ENCODE measurements at regions not wholly inside any gene's neighbourhood (a gene's known extent, or its start where the extent isn't known, plus 50 kb on each side); places are given as distances from the start of the nearest gene placed in this dataset.

DNA sequence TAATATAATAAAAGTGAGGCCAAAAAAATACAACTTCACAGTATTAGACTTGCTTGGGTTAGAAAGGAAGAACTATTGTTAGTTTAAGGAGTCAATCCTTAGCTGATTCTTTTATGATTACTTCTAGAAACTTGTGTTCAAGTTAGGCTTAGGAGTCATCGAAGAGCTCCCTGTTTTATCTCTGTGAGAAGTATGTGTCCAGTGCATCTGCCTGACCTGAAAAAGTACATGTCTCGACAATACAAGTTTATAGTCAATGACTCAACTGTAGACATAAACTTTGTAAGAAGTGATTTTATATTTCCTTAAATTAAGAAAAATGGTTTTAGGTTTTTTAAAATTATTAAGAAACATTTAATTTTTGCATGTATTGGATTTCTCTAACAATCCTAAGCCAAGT is 571.2 kb downstream of the ZEB2 start:
- Histone ChIP-seq H3K9me3 (replicated peaks) (no peaks in the 10 kb centered on the region), H3K27ac (no peak overlapping the region), H3K4me1 (replicated peaks) (peaks cover 17% of the 10 kb centered on the region), H3K27me3 (replicated peaks) (no peaks in the 10 kb centered on the region), H3K36me3 (no peaks in the 10 kb centered on the region), H3K4me3 (no peak overlapping the region)
- DNase-seq (ENCODE audit: low read depth in 1 of 2, low spot score in 2 of 2), result no peak

DNA sequence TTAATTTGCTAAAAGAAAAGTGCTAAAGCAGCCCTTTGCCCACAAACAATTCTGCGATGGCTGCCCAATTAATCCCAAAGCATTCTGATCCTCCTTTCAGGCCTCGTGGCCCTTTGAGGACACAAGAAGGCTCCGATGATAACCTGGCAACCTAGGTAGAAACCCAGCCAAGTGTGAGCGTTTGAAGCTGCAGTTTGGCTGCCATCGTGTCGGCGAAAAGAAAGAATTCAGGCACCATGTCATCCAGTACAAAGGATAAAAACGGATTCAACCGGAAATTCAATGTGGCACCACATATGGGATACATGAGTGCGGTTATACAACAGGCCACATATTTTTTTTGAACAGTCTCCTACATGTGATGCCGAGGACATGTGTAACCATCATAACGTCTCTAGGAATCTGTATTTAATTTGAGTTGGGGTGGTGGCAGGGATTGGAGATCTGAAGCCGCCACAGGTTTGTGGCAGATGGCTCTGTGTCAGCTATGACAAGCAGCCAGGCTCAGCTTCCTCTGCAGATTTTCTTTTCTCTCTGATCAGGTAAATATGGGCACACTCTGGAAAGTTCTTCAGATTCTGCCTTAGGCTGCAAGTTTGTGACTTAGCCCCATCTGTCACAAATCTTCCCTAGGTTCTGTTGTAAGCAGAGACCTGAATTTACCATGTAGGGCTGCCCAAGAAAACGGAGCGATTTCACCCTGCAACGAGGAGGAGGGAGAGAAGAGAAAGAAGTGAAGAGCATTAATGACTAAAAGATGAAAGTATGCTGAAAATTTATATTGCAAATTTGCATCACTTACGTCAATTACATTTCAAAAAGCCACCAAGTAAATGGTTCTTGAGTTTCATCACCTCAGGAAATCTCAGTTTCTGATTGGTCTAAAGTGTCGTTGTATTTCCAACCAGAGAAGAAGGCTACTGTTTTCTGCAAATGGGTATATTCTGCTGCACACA is 573.2 kb downstream of the ZEB2 start:
- H3K36me3 ChIP-seq, result no peaks in the 10 kb centered on the region
- H3K4me3 ChIP-seq, result no peak overlapping the region
- H3K9me3 ChIP-seq (replicated peaks), result no peaks in the 10 kb centered on the region
- DNase-seq (ENCODE audit: low read depth in 1 of 2, low spot score in 2 of 2), result no peak
- no peaks in the 10 kb centered on the region for H3K27me3 ChIP-seq (replicated peaks)
- H3K4me1 ChIP-seq (replicated peaks), result peaks cover 8% of the 10 kb centered on the region
- H3K27ac ChIP-seq, result no peak overlapping the region

DNA sequence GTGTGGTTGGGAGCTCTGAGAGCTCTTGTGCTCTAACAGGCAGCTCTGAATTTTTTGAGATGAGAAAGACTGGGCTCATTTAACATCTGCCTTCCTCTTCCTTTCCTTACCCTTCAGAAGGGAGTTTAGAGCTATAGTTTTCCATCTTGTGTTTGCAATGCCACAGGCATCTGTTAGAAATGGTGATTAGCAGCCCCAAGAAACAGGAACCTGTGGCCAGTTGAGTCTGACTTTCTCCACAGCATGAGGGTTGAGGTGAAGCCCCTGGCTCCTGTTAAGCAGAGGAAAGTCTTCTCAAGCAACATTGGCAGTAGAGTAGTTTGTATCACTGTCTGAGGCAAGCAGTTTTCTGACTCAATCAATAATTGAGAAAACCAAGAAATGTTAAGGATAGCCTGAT is 577.4 kb downstream of the ZEB2 start:
- Histone ChIP-seq H3K36me3 (no peaks in the 10 kb centered on the region), H3K4me1 (replicated peaks) (peaks cover 2% of the 10 kb centered on the region), H3K27me3 (replicated peaks) (no peaks in the 10 kb centered on the region), H3K4me3 (no peak overlapping the region), H3K9me3 (replicated peaks) (no peaks in the 10 kb centered on the region), H3K27ac (no peak overlapping the region)
- no peak for DNase-seq (ENCODE audit: low read depth in 1 of 2, low spot score in 2 of 2)

GRCh38 chr2:143940720-143941119 is 579.2 kb downstream of the ZEB2 start:
- DNase-seq (ENCODE audit: low read depth in 1 of 2, low spot score in 2 of 2), result no peak
- H3K27me3 ChIP-seq (replicated peaks), result no peaks in the 10 kb centered on the region
- no peaks in the 10 kb centered on the region for H3K9me3 ChIP-seq (replicated peaks)

DNA sequence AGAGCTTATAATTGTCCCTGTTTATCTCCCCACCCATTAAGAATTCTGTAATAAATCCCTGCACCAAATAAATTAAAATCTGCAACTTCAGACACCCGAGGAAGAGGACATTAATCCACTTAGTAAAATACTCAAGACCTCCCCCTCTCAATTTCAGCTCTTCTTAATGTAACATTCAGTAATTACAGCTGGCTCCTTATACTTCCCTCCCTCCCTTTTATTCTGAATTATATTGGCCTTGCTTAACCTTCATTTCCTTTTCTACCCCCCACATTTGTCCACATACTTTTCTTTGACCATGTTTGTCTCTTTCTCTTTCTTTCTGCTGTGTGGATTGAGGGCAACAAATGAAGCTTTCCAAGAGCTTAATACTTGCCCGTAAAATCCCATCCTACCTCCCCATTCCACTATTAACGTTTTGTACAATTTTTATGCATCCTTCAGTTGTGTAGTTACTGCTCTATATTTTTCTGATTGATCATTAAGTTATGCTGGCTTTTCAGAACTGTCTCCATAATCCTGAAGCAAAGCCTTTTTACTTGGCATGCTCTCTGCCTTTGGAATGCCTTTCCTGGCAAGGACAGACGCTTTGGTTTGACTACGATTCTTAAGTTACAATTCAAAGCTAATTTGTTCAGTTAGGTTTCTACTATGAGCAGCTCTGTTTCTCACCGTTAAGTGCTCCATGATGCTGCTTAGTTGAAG is 580.1 kb downstream of the ZEB2 start:
- H3K27me3 ChIP-seq (replicated peaks), result no peaks in the 10 kb centered on the region
- no peak overlapping the region for H3K27ac ChIP-seq
- DNase-seq (ENCODE audit: low read depth in 1 of 2, low spot score in 2 of 2), result no peak
- no peaks in the 10 kb centered on the region for H3K9me3 ChIP-seq (replicated peaks)
- no peak overlapping the region for H3K4me3 ChIP-seq
- H3K36me3 ChIP-seq, result no peaks in the 10 kb centered on the region
- H3K4me1 ChIP-seq (replicated peaks), result peaks cover 14% of the 10 kb centered on the region

More at GRCh38 chr2:143940720-143941119, 579.2 kb downstream of the ZEB2 start:
- Histone ChIP-seq H3K4me1 (replicated peaks) (peaks cover 11% of the 10 kb centered on the region), H3K36me3 (no peaks in the 10 kb centered on the region), H3K27ac (no peak overlapping the region), H3K4me3 (no peak overlapping the region)

DNA sequence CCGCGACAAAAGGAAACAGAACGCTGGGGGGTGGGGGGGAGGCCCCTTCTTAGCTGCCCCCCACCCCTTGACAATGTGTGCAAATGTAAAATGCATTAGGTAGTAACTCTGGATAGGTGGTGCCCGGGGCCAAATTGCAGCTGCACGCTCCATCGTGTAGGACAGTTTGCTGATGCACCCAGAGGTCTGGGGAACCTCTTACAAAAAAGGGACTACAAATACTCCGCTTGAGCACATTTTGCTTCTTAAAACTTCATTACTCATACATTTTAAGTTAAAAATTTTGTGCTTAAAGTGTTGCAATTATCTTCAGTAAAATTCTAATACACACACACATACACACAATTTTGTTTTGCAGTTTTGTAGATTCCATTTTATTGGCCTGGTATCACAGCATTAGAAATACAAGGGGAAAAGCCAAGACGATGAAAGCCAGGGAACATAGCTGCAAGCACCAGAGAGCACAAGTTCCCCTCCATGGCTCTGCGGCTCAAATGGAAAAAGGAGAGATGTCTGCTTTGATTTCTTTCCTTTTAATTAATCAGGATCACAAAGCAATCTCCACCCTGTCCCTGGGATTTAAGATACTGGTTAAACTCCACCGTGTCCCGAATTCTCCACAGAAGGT is 582.1 kb downstream of the ZEB2 start:
- DNase-seq (ENCODE audit: low read depth in 1 of 2, low spot score in 2 of 2), result no peak
- no peak overlapping the region for H3K27ac ChIP-seq
- no peaks in the 10 kb centered on the region for H3K36me3 ChIP-seq
- H3K27me3 ChIP-seq (replicated peaks), result no peaks in the 10 kb centered on the region
- peak overlapping the region; percentile 49 for H3K4me3 ChIP-seq
- no peaks in the 10 kb centered on the region for H3K9me3 ChIP-seq (replicated peaks)
- H3K4me1 ChIP-seq (replicated peaks), result peaks cover 14% of the 10 kb centered on the region

DNA sequence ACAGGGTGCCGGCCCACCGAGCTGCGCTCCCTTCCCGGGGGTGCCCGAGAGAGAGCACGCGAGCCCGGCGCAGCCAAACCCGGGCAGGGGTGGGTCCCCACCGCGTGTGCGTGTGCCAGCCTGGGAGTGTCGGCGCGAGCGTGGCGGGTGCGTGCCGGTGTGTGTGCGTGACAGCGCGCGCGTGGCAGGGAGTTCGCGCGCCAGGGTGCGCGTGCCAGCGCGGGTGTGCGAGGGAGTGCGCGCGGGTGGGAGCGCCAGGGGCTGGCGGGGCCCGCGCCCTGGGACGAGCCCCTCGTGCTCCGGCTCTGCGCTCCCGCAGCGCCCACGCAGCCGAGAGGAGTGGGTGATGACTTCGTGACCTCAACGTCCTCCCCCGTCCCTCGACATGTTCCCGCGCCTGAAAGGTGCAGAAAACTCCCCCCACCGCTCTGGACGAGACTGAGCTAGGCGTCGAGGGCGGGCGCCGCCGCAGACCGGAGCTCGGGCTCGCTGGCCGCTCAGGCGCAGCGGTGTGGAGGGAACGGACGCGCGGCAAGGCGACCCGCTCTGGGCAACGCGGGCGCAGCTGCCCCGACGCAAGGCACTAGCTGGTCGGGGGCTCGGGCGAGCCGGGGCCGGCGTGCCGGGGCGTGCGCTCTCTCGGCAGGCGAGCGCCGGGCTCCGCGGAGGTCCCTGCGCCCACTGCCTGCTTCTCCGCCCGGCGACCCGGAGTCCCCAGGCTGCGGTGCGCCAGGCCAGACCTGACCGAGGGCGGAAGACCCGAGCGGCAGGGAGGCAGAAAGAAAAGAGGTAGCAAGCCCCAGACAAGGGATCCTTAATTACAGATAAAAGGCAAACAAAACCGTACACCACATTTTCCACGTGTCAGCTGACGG is 582.8 kb downstream of the ZEB2 start:
- H3K27ac ChIP-seq, result no peak overlapping the region
- DNase-seq (ENCODE audit: low read depth in 1 of 2, low spot score in 2 of 2), result peak; percentile 49 to 55

DNA sequence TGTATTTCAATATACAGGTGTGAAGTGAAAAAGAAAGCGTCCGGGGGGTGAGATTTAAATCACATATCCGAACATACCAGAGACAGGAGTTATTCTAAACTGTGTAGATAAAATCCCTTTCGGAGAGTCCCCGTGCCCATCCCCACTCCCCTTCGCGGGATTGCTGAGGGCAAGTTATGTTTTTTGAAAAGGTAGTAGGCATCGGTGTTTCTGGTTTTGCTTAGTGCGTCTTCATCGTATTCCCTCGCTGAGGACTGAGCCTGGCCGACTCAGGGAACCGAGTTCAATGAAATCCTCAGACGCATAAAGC is 583.4 kb downstream of the ZEB2 start:
- H3K27ac ChIP-seq, result no peak overlapping the region
- no peak for DNase-seq (ENCODE audit: low read depth in 1 of 2, low spot score in 2 of 2)

More for the DNA sequence above, 582.8 kb downstream of the ZEB2 start:
- H3K36me3 ChIP-seq, result no peaks in the 10 kb centered on the region
- H3K27me3 ChIP-seq (replicated peaks), result no peaks in the 10 kb centered on the region
- H3K9me3 ChIP-seq (replicated peaks), result no peaks in the 10 kb centered on the region
- H3K4me3 ChIP-seq, result peak overlapping the region; percentile 49
- H3K4me1 ChIP-seq (replicated peaks), result peaks cover 14% of the 10 kb centered on the region

GRCh38 chr2:143935482-143935752 is 584.5 kb downstream of the ZEB2 start:
- peaks cover 14% of the 10 kb centered on the region for H3K4me1 ChIP-seq (replicated peaks)
- no peak overlapping the region for H3K4me3 ChIP-seq
- H3K36me3 ChIP-seq, result no peaks in the 10 kb centered on the region
- H3K9me3 ChIP-seq (replicated peaks), result no peaks in the 10 kb centered on the region
- no peak overlapping the region for H3K27ac ChIP-seq
- no peak for DNase-seq (ENCODE audit: low read depth in 1 of 2, low spot score in 2 of 2)
- H3K27me3 ChIP-seq (replicated peaks), result no peaks in the 10 kb centered on the region

More for the DNA sequence above, 583.4 kb downstream of the ZEB2 start:
- Histone ChIP-seq H3K36me3 (no peaks in the 10 kb centered on the region), H3K27me3 (replicated peaks) (no peaks in the 10 kb centered on the region), H3K4me3 (peak overlapping the region; percentile 49), H3K4me1 (replicated peaks) (peaks cover 14% of the 10 kb centered on the region), H3K9me3 (replicated peaks) (no peaks in the 10 kb centered on the region)

- Histone ChIP-seq H3K27me3 (replicated peaks) (no peaks in the 10 kb centered on the region), H3K27ac (no peak overlapping the region), H3K4me1 (replicated peaks) (peaks cover 14% of the 10 kb centered on the region), H3K36me3 (no peaks in the 10 kb centered on the region), H3K4me3 (no peak overlapping the region), H3K9me3 (replicated peaks) (no peaks in the 10 kb centered on the region)
- no peak for DNase-seq (ENCODE audit: low read depth in 1 of 2, low spot score in 2 of 2)
Measured at GRCh38 chr2:143934626-143935481, 585.1 kb downstream of the ZEB2 start.

DNA sequence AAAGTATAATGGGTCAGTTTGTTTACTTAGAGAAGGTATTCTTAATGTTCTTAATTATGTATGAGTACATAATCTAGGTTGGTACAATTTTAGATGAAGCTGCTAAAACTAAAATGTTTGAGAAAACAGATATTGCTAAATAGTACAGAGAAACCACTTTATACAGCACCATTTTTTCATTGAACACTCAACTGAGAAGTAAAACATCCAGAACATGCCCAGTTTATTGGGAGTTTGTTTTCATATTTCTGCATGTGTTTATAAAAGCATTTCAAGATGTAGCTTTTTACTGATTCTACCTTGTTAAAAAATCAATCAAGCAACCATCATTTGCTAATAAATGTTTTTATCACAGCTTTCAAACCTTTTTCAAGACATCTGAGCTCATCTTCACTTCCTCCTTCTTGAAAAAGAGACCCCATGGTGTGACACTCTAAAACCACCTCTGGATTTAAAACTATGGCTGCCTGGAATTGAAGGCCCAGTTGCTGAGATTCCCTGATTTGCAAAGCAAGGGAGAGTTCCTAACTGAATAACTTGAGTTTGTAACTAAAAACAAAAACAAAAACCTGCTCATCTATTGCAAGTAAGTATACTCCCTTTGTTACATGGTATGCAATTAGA is 585.9 kb downstream of the ZEB2 start:
- Histone ChIP-seq H3K36me3 (no peaks in the 10 kb centered on the region), H3K4me3 (no peak overlapping the region), H3K9me3 (replicated peaks) (no peaks in the 10 kb centered on the region), H3K27ac (no peak overlapping the region), H3K4me1 (replicated peaks) (peaks cover 14% of the 10 kb centered on the region), H3K27me3 (replicated peaks) (no peaks in the 10 kb centered on the region)
- DNase-seq (ENCODE audit: low read depth in 1 of 2, low spot score in 2 of 2), result no peak

- Histone ChIP-seq H3K27ac (no peak overlapping the region), H3K4me1 (replicated peaks) (peaks cover 3% of the 10 kb centered on the region), H3K36me3 (no peaks in the 10 kb centered on the region), H3K9me3 (replicated peaks) (no peaks in the 10 kb centered on the region), H3K27me3 (replicated peaks) (no peaks in the 10 kb centered on the region), H3K4me3 (no peak overlapping the region)
- DNase-seq (ENCODE audit: low read depth in 1 of 2, low spot score in 2 of 2), result no peak
Measured at GRCh38 chr2:143930891-143931290, 589.0 kb downstream of the ZEB2 start.

All from SJSA1 (cell line).